HCT116 (cell line): ENCODE measurements at regions not wholly inside any gene's neighbourhood (a gene's known extent, or its start where the extent isn't known, plus 50 kb on each side); places are given as distances from the start of the nearest gene placed in this dataset.

ENCODE experiments used
- CEBPB ChIP-seq: IDR thresholded peaks from 2 replicates; pipeline ENCODE4 v1.6.1; 2012; ENCODE audit warnings: low read depth
- ELF1 ChIP-seq: IDR thresholded peaks from 2 replicates; pipeline ENCODE4 v1.6.1; 2012; ENCODE audit warnings: low read depth, borderline replicate concordance
- EZH2 ChIP-seq: fragments of 200-600 bp; sonication (generic); IDR thresholded peaks from 2 replicates; pipeline ENCODE4 v1.6.1; 2017; ENCODE audit warnings: antibody characterized with exemption, mixed run types
- EZH2phosphoT487 ChIP-seq: fragments of 200-600 bp; IDR thresholded peaks from 2 replicates; pipeline ENCODE4 v1.6.1; 2018; ENCODE audit warnings: antibody characterized with exemption, borderline replicate concordance
- POLR2A ChIP-seq: IDR thresholded peaks from 2 replicates; pipeline ENCODE4 v1.7.0; 2011; ENCODE audit warnings: borderline replicate concordance; ENCODE audit not compliant: insufficient read depth, insufficient read length; ENCODE audit errors: extremely low read depth
- RAD21 ChIP-seq: IDR thresholded peaks from 2 replicates; pipeline ENCODE4 v1.6.1; 2012; ENCODE audit warnings: low read depth, mild to moderate bottlenecking
- TCF7L2 ChIP-seq: IDR thresholded peaks from 2 replicates; pipeline ENCODE4 v1.7.0; 2011; ENCODE audit warnings: borderline replicate concordance, inconsistent platforms; ENCODE audit not compliant: insufficient read depth, insufficient read length; ENCODE audit errors: extremely low read depth
- YY1 ChIP-seq: IDR thresholded peaks from 2 replicates; pipeline ENCODE4 v1.6.1; 2011; ENCODE audit warnings: low read length, low read depth, moderate library complexity, mild to moderate bottlenecking; ENCODE audit not compliant: insufficient replicate concordance; ENCODE audit errors: extremely low read depth
- ZNF274 ChIP-seq: fragments of 200-500 bp; sonication (Bioruptor generic); IDR thresholded peaks from 2 replicates; pipeline ENCODE4 v1.6.1; 2014; ENCODE audit warnings: mild to moderate bottlenecking, low read depth, low read length, inconsistent platforms
- TF ChIP-seq, protein P1 (sequence below), 3 experiments: fragments of 200-600 bp in 1 of 3; sonication (generic) in 1 of 3; IDR thresholded peaks in 2 of 3; conservative IDR thresholded peaks in 1 of 3; 2 replicates each; pipeline ENCODE4 v1.5.1; 2012 to 2017; ENCODE audit warnings: low read depth in 2 of 3, low read length in 2 of 3, antibody characterized with exemption in 1 of 3, borderline replicate concordance in 1 of 3, control low read depth in 1 of 3, mild to moderate bottlenecking in 1 of 3, mixed read lengths in 1 of 3, mixed run types in 1 of 3, moderate library complexity in 1 of 3; ENCODE audit not compliant: insufficient read depth in 1 of 3
- TF ChIP-seq, protein P2 (sequence below): IDR thresholded peaks from 2 replicates; pipeline ENCODE4 v1.6.1; 2012

DNA sequence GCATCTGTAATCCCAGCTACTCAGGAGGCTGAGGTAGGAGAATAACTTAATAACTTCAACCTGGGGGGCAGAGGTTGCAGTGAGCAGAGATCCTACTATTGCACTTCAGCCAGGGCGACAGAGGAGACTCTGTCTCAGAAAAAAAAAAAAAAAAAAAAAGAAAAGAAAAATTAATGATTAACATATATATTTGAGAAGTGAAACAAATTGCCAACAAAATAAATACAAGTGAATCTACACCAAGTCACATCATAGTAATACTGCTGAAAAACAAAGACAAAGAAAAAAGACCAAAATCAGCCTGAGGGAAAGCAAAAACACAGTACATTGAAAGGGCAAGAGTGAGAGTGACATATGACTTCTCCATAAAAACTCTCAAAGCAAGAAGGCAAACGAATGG, 123.7 kb downstream of the CASP12 start:
- no peak for TF ChIP-seq CEBPB
- no peak for TF ChIP-seq EZH2phosphoT487
- TF ChIP-seq, protein P1, sequence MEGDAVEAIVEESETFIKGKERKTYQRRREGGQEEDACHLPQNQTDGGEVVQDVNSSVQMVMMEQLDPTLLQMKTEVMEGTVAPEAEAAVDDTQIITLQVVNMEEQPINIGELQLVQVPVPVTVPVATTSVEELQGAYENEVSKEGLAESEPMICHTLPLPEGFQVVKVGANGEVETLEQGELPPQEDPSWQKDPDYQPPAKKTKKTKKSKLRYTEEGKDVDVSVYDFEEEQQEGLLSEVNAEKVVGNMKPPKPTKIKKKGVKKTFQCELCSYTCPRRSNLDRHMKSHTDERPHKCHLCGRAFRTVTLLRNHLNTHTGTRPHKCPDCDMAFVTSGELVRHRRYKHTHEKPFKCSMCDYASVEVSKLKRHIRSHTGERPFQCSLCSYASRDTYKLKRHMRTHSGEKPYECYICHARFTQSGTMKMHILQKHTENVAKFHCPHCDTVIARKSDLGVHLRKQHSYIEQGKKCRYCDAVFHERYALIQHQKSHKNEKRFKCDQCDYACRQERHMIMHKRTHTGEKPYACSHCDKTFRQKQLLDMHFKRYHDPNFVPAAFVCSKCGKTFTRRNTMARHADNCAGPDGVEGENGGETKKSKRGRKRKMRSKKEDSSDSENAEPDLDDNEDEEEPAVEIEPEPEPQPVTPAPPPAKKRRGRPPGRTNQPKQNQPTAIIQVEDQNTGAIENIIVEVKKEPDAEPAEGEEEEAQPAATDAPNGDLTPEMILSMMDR (IDR thresholded peaks at IDR 0.05 in 2 of 3, conservative IDR thresholded peaks at IDR 0.05 in 1 of 3; ENCODE audit: borderline replicate concordance in 1 of 3, insufficient read depth in 1 of 3, low read depth in 2 of 3, low read length in 2 of 3) = no peak
- TF ChIP-seq POLR2A = no peak
- no peak for TF ChIP-seq ZNF274
- TF ChIP-seq RAD21 = no peak
- TF ChIP-seq EZH2 = no peak
- TF ChIP-seq YY1 = no peak
- TF ChIP-seq TCF7L2 = no peak
- TF ChIP-seq, protein P2, sequence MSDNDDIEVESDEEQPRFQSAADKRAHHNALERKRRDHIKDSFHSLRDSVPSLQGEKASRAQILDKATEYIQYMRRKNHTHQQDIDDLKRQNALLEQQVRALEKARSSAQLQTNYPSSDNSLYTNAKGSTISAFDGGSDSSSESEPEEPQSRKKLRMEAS = no peak
- TF ChIP-seq ELF1 = no peak
